ENCODE measurements at regions not wholly inside any gene's neighbourhood (a gene's known extent, or its start where the extent isn't known, plus 50 kb on each side); places are given as distances from the start of the nearest gene placed in this dataset.

DNA sequence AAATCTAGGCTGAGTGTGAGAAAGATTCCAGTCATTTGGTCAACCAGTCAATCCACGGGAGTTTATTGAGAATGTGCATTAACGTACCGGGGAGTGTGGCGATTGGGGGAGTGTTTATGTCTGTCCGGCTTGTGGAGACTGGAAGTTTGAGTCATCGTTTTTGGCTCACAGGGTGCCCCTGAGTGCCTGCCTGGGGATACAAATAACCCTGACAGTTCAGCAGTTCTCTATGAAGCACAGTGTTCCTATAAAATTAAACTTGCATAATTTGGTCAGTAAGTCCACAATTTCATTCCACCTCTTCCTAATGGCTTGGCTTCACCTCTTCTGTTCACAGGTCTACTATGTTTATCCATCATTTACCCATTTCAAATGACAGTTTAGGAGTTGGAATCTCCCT lies 72.6 kb upstream of the PLEKHG1 start:
- H3K4me3 ChIP-seq (ENCODE audit: low read length) = no peak overlapping the region
- TF ChIP-seq, protein P1, sequence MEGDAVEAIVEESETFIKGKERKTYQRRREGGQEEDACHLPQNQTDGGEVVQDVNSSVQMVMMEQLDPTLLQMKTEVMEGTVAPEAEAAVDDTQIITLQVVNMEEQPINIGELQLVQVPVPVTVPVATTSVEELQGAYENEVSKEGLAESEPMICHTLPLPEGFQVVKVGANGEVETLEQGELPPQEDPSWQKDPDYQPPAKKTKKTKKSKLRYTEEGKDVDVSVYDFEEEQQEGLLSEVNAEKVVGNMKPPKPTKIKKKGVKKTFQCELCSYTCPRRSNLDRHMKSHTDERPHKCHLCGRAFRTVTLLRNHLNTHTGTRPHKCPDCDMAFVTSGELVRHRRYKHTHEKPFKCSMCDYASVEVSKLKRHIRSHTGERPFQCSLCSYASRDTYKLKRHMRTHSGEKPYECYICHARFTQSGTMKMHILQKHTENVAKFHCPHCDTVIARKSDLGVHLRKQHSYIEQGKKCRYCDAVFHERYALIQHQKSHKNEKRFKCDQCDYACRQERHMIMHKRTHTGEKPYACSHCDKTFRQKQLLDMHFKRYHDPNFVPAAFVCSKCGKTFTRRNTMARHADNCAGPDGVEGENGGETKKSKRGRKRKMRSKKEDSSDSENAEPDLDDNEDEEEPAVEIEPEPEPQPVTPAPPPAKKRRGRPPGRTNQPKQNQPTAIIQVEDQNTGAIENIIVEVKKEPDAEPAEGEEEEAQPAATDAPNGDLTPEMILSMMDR (IDR thresholded peaks at IDR 0.05; ENCODE audit: insufficient read depth, low read depth, low read length, missing control alignments) = no peak
- peak; percentile 39 for DNase-seq (ENCODE audit: low read depth)

DNA sequence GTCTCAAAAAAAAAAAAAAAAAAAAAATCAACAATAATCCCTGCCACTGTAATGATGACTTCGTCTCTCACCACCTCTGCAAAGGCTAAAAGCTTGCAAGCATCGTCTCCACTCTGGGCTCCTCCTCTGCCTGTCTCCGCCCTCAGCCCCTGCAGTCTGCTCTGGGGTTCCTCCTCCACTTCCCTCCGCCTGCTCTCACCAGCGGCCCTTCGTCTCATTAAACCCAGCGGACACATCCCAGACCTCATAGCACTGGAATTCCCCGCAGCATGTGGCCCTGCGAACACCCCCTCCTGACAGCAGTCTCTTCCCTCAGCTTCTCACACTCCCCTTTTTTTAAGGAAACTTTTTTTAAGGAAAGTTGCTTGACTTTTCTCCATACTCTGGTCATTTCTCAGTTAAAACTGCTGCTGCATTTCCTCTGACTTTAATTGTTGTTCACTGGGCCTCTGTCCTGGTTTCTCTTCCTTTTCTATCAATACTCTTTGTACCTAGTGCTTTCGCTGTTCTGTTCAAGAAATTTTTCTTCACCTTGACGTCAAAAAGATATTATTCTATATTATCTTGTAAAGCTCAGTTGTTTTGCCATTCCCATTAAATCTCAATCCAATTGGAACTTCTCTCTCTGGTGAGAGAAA lies 70.9 kb upstream of the PLEKHG1 start:
- TF ChIP-seq, protein P1 (IDR thresholded peaks at IDR 0.05; ENCODE audit: insufficient read depth, low read depth, low read length, missing control alignments) = no peak
- no peak for DNase-seq (ENCODE audit: low read depth)
- no peak overlapping the region for H3K4me3 ChIP-seq (ENCODE audit: low read length)

DNA sequence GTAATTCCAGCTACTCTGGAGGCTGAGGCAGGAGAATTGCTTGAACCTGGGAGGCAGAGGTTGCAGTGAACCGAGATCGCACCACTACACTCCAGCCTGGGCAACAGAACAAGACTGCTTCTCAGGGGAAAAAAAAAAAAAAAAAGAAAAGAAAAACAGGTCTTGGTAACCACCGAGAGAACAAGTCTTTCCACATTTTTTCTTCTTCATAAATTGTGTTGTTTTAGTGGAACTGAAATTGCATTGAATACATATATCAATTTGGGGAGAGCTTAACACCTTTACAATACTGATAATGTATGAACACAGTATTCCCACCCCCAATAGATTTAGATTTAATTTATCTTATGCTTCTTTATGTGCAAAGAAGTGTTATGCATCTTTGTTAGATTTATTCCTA lies 70.0 kb upstream of the PLEKHG1 start:
- no peak overlapping the region for H3K4me3 ChIP-seq (ENCODE audit: low read length)
- TF ChIP-seq, protein P1 (IDR thresholded peaks at IDR 0.05; ENCODE audit: insufficient read depth, low read depth, low read length, missing control alignments) = no peak
- no peak for DNase-seq (ENCODE audit: low read depth)

DNA sequence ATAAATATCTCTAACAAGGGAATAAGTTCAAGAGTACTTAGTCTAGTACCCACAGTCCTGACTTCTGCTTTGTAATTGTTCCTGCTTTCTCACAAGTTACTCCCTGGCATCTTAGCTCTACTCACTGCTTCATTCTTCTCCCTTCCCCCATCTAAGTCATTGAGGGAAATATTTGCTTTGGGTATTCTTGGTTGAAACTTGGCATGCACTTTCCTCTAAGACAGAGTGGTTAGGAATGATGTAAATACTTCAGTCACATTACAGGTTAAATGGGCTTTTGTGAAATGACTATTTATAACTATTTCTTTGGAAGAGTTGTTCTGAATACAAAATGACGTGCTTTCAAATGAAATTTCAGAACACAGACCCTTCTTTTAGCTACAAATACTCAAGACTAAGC lies 67.7 kb upstream of the PLEKHG1 start:
- no peak overlapping the region for H3K4me3 ChIP-seq (ENCODE audit: low read length)
- TF ChIP-seq, protein P1 (IDR thresholded peaks at IDR 0.05; ENCODE audit: insufficient read depth, low read depth, low read length, missing control alignments) = no peak
- no peak for DNase-seq (ENCODE audit: low read depth)

DNA sequence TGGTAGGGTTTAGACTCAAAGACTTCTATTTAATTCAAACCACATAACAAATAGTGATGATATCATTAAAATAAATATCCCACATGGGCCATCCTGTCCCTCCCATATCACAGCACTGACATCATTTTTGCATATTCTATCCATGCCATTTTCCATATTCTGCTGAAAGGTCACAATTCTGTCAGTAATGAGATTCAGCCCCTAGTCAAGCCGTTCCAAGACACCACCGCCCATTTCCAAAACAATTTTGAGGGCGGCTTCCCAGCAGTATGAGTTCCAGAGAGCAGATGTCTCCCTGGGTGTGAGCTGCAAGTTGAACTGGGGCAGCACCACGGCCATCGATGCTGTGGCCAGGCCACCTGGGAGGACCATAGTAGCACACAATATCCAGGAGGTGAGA lies 65.1 kb upstream of the PLEKHG1 start:
- H3K4me3 ChIP-seq (ENCODE audit: low read length) = no peak overlapping the region
- TF ChIP-seq, protein P1 (IDR thresholded peaks at IDR 0.05; ENCODE audit: insufficient read depth, low read depth, low read length, missing control alignments) = no peak
- no peak for DNase-seq (ENCODE audit: low read depth)

DNA sequence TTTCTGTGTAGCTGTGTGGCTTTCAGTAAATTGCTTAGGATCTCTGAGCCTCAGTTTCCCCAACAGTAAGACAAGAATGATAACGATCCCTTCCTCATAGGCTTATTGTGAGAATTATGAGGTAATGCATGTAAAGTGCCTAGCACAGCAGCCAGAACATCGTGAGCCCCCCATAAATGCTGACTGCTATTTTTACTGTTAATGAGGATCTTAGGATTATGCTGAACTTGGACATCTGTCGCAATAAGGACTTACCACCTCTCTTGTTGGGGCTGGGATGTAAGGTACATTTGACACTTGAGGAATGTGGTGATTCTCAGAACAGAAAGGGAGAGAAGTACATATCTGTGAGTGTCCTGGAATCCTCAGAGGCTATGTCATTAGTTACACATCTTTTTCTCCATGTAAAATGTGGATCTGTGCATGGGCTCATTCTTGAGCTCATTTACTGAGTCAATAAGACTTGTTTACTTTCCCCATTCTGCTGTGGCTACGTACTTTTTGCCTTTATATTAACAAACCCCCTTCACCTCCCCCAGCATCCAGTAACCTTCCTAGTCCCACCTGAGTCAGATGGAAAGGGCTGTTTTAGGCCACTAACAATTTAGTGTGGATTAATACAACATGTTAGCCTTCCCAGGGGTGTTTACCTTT lies 64.4 kb upstream of the PLEKHG1 start:
- TF ChIP-seq, protein P1 (IDR thresholded peaks at IDR 0.05; ENCODE audit: insufficient read depth, low read depth, low read length, missing control alignments) = no peak
- no peak for DNase-seq (ENCODE audit: low read depth)
- H3K4me3 ChIP-seq (ENCODE audit: low read length) = no peak overlapping the region

DNA sequence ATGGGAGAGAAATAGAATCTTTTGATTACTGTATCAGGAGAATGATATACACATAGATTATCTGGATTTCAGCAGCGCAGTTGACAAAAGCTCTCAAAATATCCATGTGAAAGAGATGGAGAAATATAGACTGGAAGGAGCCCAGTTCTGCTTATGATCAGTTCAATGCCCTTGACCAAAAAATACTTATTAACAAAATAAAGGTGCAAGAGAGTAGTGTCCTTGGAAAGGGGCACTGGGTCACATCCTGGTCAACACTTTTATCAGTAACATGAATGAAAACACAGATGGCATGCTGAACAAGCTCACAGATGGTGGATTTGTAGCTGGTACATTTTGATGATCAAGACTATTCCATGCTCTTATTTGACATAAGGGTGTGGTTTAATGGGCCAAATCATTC lies 63.9 kb upstream of the PLEKHG1 start:
- DNase-seq (ENCODE audit: low read depth) = no peak
- TF ChIP-seq, protein P1 (IDR thresholded peaks at IDR 0.05; ENCODE audit: insufficient read depth, low read depth, low read length, missing control alignments) = no peak
- no peak overlapping the region for H3K4me3 ChIP-seq (ENCODE audit: low read length)
